ENCODE measurements at regions not wholly inside any gene's neighbourhood (a gene's known extent, or its start where the extent isn't known, plus 50 kb on each side); places are given as distances from the start of the nearest gene placed in this dataset.

GRCh38 chr14:21846227-21846885 is 172.7 kb upstream of the OR4E1 start:
- Histone ChIP-seq H3K27me3 (peaks cover 5% of the 10 kb centered on the region), H3K36me3 (no peaks in the 10 kb centered on the region), H3K4me3 (no peak overlapping the region), H3K4me1 (no peaks in the 10 kb centered on the region), H3K9me3 (no peaks in the 10 kb centered on the region), H3K27ac (no peak overlapping the region)
- 26 to 29% methylated on average over 7 to 13 of the region's 13 CpGs for WGBS, 2 donors (ENCODE audit: low coverage in 1 of 2)
- TF ChIP-seq POLR2AphosphoS5 (IDR thresholded peaks at IDR 0.05): no peak
- no peak for TF ChIP-seq EP300 (IDR thresholded peaks at IDR 0.05; ENCODE audit: low read depth)
- TF ChIP-seq POLR2A (IDR thresholded peaks at IDR 0.05): no peak
- TF ChIP-seq, protein P1, sequence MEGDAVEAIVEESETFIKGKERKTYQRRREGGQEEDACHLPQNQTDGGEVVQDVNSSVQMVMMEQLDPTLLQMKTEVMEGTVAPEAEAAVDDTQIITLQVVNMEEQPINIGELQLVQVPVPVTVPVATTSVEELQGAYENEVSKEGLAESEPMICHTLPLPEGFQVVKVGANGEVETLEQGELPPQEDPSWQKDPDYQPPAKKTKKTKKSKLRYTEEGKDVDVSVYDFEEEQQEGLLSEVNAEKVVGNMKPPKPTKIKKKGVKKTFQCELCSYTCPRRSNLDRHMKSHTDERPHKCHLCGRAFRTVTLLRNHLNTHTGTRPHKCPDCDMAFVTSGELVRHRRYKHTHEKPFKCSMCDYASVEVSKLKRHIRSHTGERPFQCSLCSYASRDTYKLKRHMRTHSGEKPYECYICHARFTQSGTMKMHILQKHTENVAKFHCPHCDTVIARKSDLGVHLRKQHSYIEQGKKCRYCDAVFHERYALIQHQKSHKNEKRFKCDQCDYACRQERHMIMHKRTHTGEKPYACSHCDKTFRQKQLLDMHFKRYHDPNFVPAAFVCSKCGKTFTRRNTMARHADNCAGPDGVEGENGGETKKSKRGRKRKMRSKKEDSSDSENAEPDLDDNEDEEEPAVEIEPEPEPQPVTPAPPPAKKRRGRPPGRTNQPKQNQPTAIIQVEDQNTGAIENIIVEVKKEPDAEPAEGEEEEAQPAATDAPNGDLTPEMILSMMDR (IDR thresholded peaks at IDR 0.05): peak in 4 of 5 experiments; percentile 18 to 58 (median 46)
- intact Hi-C loops (cut with DNase I; ENCODE audit: low total_unique reads) (no loop called here), in situ Hi-C loops (cut with MboI; ENCODE audit: low pct_ligation_motif_present in 1 of 4, low pct_unique_long_range_greater_than_20kb in 1 of 4, low sequenced_read_pairs in 3 of 4) (no loop called here)
- peak; percentile 49 for DNase-seq

GRCh38 chr14:21840765-21841164 is 167.1 kb upstream of the OR4E1 start:
- Histone ChIP-seq H3K9me3 (no peaks in the 10 kb centered on the region), H3K36me3 (no peaks in the 10 kb centered on the region), H3K27me3 (peaks cover 5% of the 10 kb centered on the region), H3K4me1 (no peaks in the 10 kb centered on the region), H3K4me3 (no peak overlapping the region), H3K27ac (no peak overlapping the region)
- intact Hi-C loops (cut with DNase I; ENCODE audit: low total_unique reads): no loop called here
- in situ Hi-C loops (cut with MboI; ENCODE audit: low pct_ligation_motif_present in 1 of 4, low pct_unique_long_range_greater_than_20kb in 1 of 4, low sequenced_read_pairs in 3 of 4): no loop called here
- 10 to 17% methylated on average over 4 of the region's 4 CpGs for WGBS, 2 donors (ENCODE audit: low coverage in 1 of 2)
- TF ChIP-seq, protein P1 (IDR thresholded peaks at IDR 0.05): no peak
- TF ChIP-seq POLR2AphosphoS5 (IDR thresholded peaks at IDR 0.05): no peak
- no peak for DNase-seq

GRCh38 chr14:21833836-21834235 is 160.2 kb upstream of the OR4E1 start:
- H3K36me3 ChIP-seq: no peaks in the 10 kb centered on the region
- 41 to 46% methylated on average over 4 of the region's 4 CpGs for WGBS, 2 donors (ENCODE audit: low coverage in 1 of 2)
- H3K4me3 ChIP-seq: no peak overlapping the region
- H3K9me3 ChIP-seq: no peaks in the 10 kb centered on the region
- no peak for DNase-seq
- in situ Hi-C loops (cut with MboI; ENCODE audit: low pct_ligation_motif_present in 1 of 4, low pct_unique_long_range_greater_than_20kb in 1 of 4, low sequenced_read_pairs in 3 of 4) (no loop called here), intact Hi-C loops (cut with DNase I; ENCODE audit: low total_unique reads) (no loop called here)
- TF ChIP-seq EP300 (IDR thresholded peaks at IDR 0.05; ENCODE audit: low read depth) (no peak), POLR2A (IDR thresholded peaks at IDR 0.05) (no peak), POLR2AphosphoS5 (IDR thresholded peaks at IDR 0.05) (no peak)
- TF ChIP-seq, protein P1 (IDR thresholded peaks at IDR 0.05): no peak
- H3K27me3 ChIP-seq: peaks cover 12% of the 10 kb centered on the region
- H3K4me1 ChIP-seq: no peaks in the 10 kb centered on the region
- H3K27ac ChIP-seq: no peak overlapping the region

GRCh38 chr14:21825845-21826244 is 152.2 kb upstream of the OR4E1 start:
- WGBS, 2 donors (ENCODE audit: low coverage in 1 of 2): 77 to 96% methylated on average over 4 to 7 of the region's 7 CpGs
- Histone ChIP-seq H3K9me3 (no peaks in the 10 kb centered on the region), H3K36me3 (no peaks in the 10 kb centered on the region), H3K27ac (no peak overlapping the region), H3K27me3 (peaks cover 18% of the 10 kb centered on the region), H3K4me1 (no peaks in the 10 kb centered on the region), H3K4me3 (no peak overlapping the region)
- in situ Hi-C loops (cut with MboI; ENCODE audit: low pct_ligation_motif_present in 1 of 4, low pct_unique_long_range_greater_than_20kb in 1 of 4, low sequenced_read_pairs in 3 of 4): no loop called here
- intact Hi-C loops (cut with DNase I; ENCODE audit: low total_unique reads): no loop called here
- DNase-seq: no peak
- no peak for TF ChIP-seq POLR2AphosphoS5 (IDR thresholded peaks at IDR 0.05)
- TF ChIP-seq, protein P1 (IDR thresholded peaks at IDR 0.05): no peak
